Naive thymus-derived CD8-positive, alpha-beta T cell (primary cell): ENCODE measurements at regions not wholly inside any gene's neighbourhood (a gene's known extent, or its start where the extent isn't known, plus 50 kb on each side); places are given as distances from the start of the nearest gene placed in this dataset.

Source experiments
- ATAC-seq, 2 donors: fragments of 150-1000 bp; cut with Tn5 transposase in 1 of 2; sonication (Bioruptor Pico), chemical (Tn5 transposase) in 1 of 2; 1 replicate in 1 of 2; 2 replicates in 1 of 2; pipeline ENCODE4 v1.10.0; 2021; ENCODE audit warnings: mild to moderate bottlenecking in 2 of 2, moderate library complexity in 2 of 2
- POLR2A ChIA-PET: fragments of 350-600 bp; sonication (Branson Sonifier 250); formaldehyde crosslinking; loops from one replicate; lab custom pipeline; 2021; ENCODE audit warnings: antibody characterized with exemption; lab: Charles Lee
- DNase-seq, 10 donors: peaks; one replicate each; pipeline versions ENCODE4 v3.0.0 to v3.0.0-alpha.2; 2020 to 2022
- H3K27ac Mint-ChIP-seq, 10 donors: one replicate each; pipeline ENCODE4 v1.8.0; 2020 to 2022; ENCODE audit warnings: mild to moderate bottlenecking in 10 of 10, mixed read lengths in 10 of 10, moderate library complexity in 4 of 10, inconsistent platforms in 1 of 10
- H3K27me3 Mint-ChIP-seq, 5 donors: one replicate each; pipeline ENCODE4 v1.8.0; 2021 to 2022; ENCODE audit warnings: mixed read lengths in 5 of 5
- H3K36me3 Mint-ChIP-seq, 3 donors: one replicate each; pipeline ENCODE4 v1.8.0; 2020 to 2022; ENCODE audit warnings: mixed read lengths in 3 of 3, mild to moderate bottlenecking in 2 of 3, inconsistent platforms in 1 of 3
- H3K4me1 Mint-ChIP-seq, 4 donors: one replicate each; pipeline ENCODE4 v1.8.0; 2021 to 2022; ENCODE audit warnings: mixed read lengths in 4 of 4
- H3K4me3 Mint-ChIP-seq, 10 donors: one replicate each; pipeline ENCODE4 v1.8.0; 2020 to 2022; ENCODE audit warnings: mild to moderate bottlenecking in 10 of 10, mixed read lengths in 10 of 10, moderate library complexity in 6 of 10, inconsistent platforms in 1 of 10
- H3K9me3 Mint-ChIP-seq, 9 donors: one replicate each; pipeline ENCODE4 v1.8.0; 2020 to 2022; ENCODE audit warnings: mixed read lengths in 9 of 9, mild to moderate bottlenecking in 3 of 9, inconsistent platforms in 1 of 9, moderate library complexity in 1 of 9

DNA sequence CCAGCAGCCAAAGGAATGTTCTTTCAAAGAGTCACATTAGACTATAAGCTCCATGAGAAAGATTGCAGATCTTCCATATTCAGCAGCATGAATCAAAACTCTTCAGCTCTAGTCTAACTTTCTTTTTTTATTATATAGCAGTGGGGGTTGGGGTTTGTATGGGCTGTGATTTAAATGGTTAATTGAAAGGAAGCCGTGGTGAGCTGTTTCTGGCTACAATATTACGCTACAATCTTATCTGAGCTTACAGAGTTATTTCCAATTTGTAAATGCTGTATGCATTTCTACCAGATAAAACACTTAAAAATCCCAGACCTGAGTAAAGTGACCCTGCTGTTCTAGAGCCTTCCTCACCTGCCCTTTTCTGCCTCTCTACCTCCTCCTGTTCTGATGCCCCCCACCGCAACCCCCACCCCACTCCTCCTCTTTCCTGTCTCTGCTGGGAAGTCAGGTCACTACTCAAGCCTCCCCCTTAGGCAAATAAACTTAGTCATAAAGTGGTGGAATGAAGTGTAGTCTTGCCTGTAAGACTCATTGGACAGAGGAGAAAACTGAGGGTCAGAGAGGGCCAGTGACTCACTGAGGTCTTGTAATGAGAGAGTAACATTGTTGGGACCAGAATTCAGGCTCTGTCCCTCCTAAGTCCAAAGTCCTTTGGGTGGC is 1089.5 kb downstream of the BCL11B start:
- Mint-ChIP-seq H3K27me3 (no peaks in the 10 kb centered on the region), H3K4me3 (peak overlapping the region; percentile 29 to 76 (median 70)), H3K27ac (peak overlapping the region; percentile 95 to 100 (median 96)), H3K9me3 (peaks cover 0 to 9% (median 0%) of the 10 kb centered on the region in 9 donors), H3K4me1 (peaks cover 47 to 96% (median 90%) of the 10 kb centered on the region in 4 donors), H3K36me3 (peaks cover 0 to 4% (median 0%) of the 10 kb centered on the region in 3 donors)
- DNase-seq (peak in 1 of 10 donors; percentile 35), ATAC-seq (peak; percentile 9 to 44)
- POLR2A ChIA-PET, result interaction anchor here (0.5 to 23.8 kb wide), 11 partner anchors 10 to 1085 kb away, joined by 3 to 361 read pairs (median 4); partner anchors contain the start of gene BCL11B

DNA sequence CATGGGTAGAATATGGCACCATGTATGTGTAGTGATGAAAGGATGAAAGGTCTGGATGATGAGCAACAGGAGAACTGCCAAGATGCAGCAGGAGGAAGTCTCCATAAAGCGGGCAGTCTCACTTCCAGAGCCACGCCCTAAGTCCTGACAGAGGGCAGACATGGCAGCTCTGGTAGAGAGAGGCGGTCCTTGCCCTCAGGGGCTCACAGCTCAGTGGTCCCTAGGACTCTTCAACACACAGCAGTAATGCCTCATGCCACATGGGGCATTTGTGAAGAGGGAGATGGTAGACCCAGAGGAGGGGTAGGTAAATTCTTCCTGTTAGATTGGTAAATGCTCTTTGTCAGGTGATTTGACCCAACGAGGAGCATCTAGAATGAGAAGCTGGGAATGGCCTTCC is 1088.4 kb downstream of the BCL11B start:
- Mint-ChIP-seq H3K36me3 (peaks cover 0 to 3% (median 0%) of the 10 kb centered on the region in 3 donors), H3K9me3 (peaks cover 0 to 9% (median 0%) of the 10 kb centered on the region in 9 donors), H3K4me1 (peaks cover 48 to 98% (median 90%) of the 10 kb centered on the region in 4 donors), H3K4me3 (peak overlapping the region; percentile 5 to 83 (median 62)), H3K27me3 (no peaks in the 10 kb centered on the region), H3K27ac (peak overlapping the region; percentile 95 to 100 (median 96))
- POLR2A ChIA-PET, result interaction anchor here (1.0 to 23.8 kb wide), 8 partner anchors 8 to 1084 kb away, joined by 3 to 361 read pairs (median 96); partner anchors contain the start of gene BCL11B
- DNase-seq (no peak), ATAC-seq (no peak)

- POLR2A ChIA-PET, result interaction anchor here (0.6 to 23.8 kb wide), 8 partner anchors 9 to 1083 kb away, joined by 3 to 361 read pairs (median 96); partner anchors contain the start of gene BCL11B
- peaks cover 0 to 2% (median 0%) of the 10 kb centered on the region in 3 donors for H3K36me3 Mint-ChIP-seq
- ATAC-seq, result no peak
- peak overlapping the region; percentile 48 to 76 (median 67) for H3K4me3 Mint-ChIP-seq
- no peaks in the 10 kb centered on the region for H3K27me3 Mint-ChIP-seq
- H3K9me3 Mint-ChIP-seq, result peaks cover 0 to 9% (median 0%) of the 10 kb centered on the region in 9 donors
- peaks cover 53 to 98% (median 94%) of the 10 kb centered on the region in 4 donors for H3K4me1 Mint-ChIP-seq
- no peak for DNase-seq
- H3K27ac Mint-ChIP-seq, result peak overlapping the region; percentile 95 to 100 (median 96)
Measured at GRCh38 chr14:98184457-98184856, 1087.5 kb downstream of the BCL11B start.

- H3K4me1 Mint-ChIP-seq, result peaks cover 55 to 98% (median 94%) of the 10 kb centered on the region in 4 donors
- ATAC-seq (no peak), DNase-seq (no peak)
- H3K27me3 Mint-ChIP-seq, result no peaks in the 10 kb centered on the region
- H3K4me3 Mint-ChIP-seq, result peak overlapping the region; percentile 48 to 76 (median 67)
- H3K9me3 Mint-ChIP-seq, result peaks cover 0 to 9% (median 0%) of the 10 kb centered on the region in 9 donors
- POLR2A ChIA-PET, result interaction anchor here (1.0 to 23.8 kb wide), 9 partner anchors 9 to 1083 kb away, joined by 3 to 361 read pairs (median 51); partner anchors contain the start of gene BCL11B
- H3K36me3 Mint-ChIP-seq, result no peaks in the 10 kb centered on the region
- H3K27ac Mint-ChIP-seq, result peak overlapping the region; percentile 95 to 100 (median 96)
Measured at GRCh38 chr14:98185036-98185435, 1087.0 kb downstream of the BCL11B start.

DNA sequence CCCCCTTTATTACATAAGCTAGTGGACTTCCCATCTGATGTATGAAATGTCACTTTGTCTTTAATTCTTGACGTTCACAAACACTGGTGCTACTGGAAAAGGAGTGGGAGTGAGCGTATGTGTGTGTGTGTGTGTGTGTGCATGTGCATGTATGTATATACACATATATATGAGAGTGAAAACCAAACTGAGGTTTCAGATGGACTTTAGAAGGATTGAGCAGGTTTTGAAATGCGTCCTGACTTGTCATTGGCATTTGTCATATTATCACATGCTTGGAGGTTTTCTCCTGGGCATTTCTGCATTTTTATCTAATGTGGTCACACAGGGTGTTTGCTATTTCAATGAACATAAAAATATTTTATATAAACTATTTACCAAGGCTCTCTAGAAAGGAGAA is 1085.9 kb downstream of the BCL11B start:
- Mint-ChIP-seq H3K36me3 (no peaks in the 10 kb centered on the region), H3K4me3 (peak overlapping the region in 9 of 10 donors; percentile 8 to 75 (median 67)), H3K27ac (peak overlapping the region; percentile 95 to 100 (median 96))

GRCh38 chr14:98187281-98187680 is 1084.7 kb downstream of the BCL11B start:
- Mint-ChIP-seq H3K27ac (peak overlapping the region; percentile 95 to 100 (median 98)), H3K4me3 (peak overlapping the region in 9 of 10 donors; percentile 31 to 79 (median 62)), H3K4me1 (peaks cover 62 to 100% (median 99%) of the 10 kb centered on the region in 4 donors), H3K36me3 (no peaks in the 10 kb centered on the region), H3K27me3 (no peaks in the 10 kb centered on the region), H3K9me3 (peaks cover 0 to 9% (median 0%) of the 10 kb centered on the region in 9 donors)
- DNase-seq, result peak in 1 of 10 donors; percentile 35
- POLR2A ChIA-PET, result interaction anchor here (0.6 to 23.8 kb wide), 11 partner anchors 11 to 1080 kb away, joined by 3 to 361 read pairs (median 10); partner anchors contain the start of gene BCL11B
- ATAC-seq, result no peak

More for the DNA sequence above, 1085.9 kb downstream of the BCL11B start:
- peaks cover 0 to 9% (median 0%) of the 10 kb centered on the region in 9 donors for H3K9me3 Mint-ChIP-seq
- no peak for DNase-seq
- H3K27me3 Mint-ChIP-seq, result no peaks in the 10 kb centered on the region
- peaks cover 61 to 100% (median 98%) of the 10 kb centered on the region in 4 donors for H3K4me1 Mint-ChIP-seq
- POLR2A ChIA-PET, result interaction anchor here (1.4 to 23.8 kb wide), 7 partner anchors 9 to 1081 kb away, joined by 5 to 361 read pairs (median 142); partner anchors contain the start of gene BCL11B
- ATAC-seq, result no peak

DNA sequence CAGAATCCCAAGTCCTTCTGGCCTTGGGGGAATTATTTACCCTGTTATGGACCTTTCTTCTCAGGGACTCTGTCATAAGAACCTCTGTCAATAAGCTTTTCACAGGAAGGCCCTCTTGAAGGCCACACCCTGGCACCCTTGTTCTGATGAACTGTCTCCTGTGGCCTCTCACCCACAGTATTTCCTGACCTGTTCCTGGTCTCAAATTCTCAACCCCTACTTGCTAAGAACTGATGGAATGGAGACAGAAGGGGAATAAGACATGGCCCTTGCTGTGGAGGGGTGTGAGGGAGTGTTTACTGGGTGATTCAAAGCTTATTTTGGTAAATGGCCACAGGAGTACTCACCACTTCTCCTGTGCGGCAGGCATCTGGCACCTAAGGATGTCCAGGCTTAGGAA is 1082.9 kb downstream of the BCL11B start:
- POLR2A ChIA-PET, result interaction anchor here (0.7 to 23.8 kb wide), 14 partner anchors 11 to 1079 kb away, joined by 3 to 361 read pairs (median 8); partner anchors contain the start of gene BCL11B
- H3K36me3 Mint-ChIP-seq, result no peaks in the 10 kb centered on the region
- no peaks in the 10 kb centered on the region for H3K9me3 Mint-ChIP-seq
- DNase-seq (peak in 2 of 10 donors; percentile 48), ATAC-seq (peak; percentile 24 to 26)
- peak overlapping the region; percentile 95 to 100 (median 98) for H3K27ac Mint-ChIP-seq
- peaks cover 62 to 99% (median 97%) of the 10 kb centered on the region in 4 donors for H3K4me1 Mint-ChIP-seq
- peak overlapping the region; percentile 58 to 85 (median 70) for H3K4me3 Mint-ChIP-seq
- no peaks in the 10 kb centered on the region for H3K27me3 Mint-ChIP-seq

DNA sequence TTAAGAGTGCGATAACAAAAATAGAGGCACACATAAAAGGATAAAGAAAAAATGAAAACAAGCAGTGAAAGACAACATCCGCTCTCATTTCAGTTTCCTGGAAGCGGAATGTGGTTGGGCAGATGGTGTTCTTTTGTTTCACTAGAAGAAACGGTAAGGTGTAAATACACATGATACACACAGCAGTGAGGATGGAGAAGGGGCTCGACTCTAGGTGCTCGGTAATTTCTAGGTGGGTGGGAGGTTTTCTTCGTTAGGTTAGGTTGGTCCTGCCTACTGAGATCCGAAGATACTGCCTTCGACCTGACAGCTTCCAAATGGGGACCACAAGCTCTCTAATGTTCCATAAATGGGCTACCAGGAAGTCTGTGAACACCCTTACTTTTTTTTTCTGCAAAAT is 1082.5 kb downstream of the BCL11B start:
- Mint-ChIP-seq H3K4me3 (peak overlapping the region; percentile 58 to 85 (median 70)), H3K27me3 (no peaks in the 10 kb centered on the region), H3K36me3 (no peaks in the 10 kb centered on the region), H3K9me3 (no peaks in the 10 kb centered on the region), H3K27ac (peak overlapping the region; percentile 95 to 100 (median 98)), H3K4me1 (peaks cover 65 to 99% (median 97%) of the 10 kb centered on the region in 4 donors)
- peak in 9 of 10 donors; percentile 53 to 89 (median 69) for DNase-seq
- POLR2A ChIA-PET, result interaction anchor here (0.8 to 23.8 kb wide), 18 partner anchors 8 to 1078 kb away, joined by 3 to 361 read pairs (median 6); partner anchors contain the start of gene BCL11B
- peak; percentile 82 to 88 for ATAC-seq

- no peaks in the 10 kb centered on the region for H3K36me3 Mint-ChIP-seq
- POLR2A ChIA-PET, result interaction anchor here (0.6 to 23.8 kb wide), 18 partner anchors 9 to 1078 kb away, joined by 3 to 361 read pairs (median 6); partner anchors contain the start of gene BCL11B
- peak overlapping the region; percentile 95 to 100 (median 98) for H3K27ac Mint-ChIP-seq
- ATAC-seq, result peak; percentile 12 to 22
- no peak for DNase-seq
- H3K4me3 Mint-ChIP-seq, result peak overlapping the region; percentile 58 to 85 (median 70)
- no peaks in the 10 kb centered on the region for H3K27me3 Mint-ChIP-seq
- H3K4me1 Mint-ChIP-seq, result peaks cover 65 to 99% (median 97%) of the 10 kb centered on the region in 4 donors
- no peaks in the 10 kb centered on the region for H3K9me3 Mint-ChIP-seq
Measured at GRCh38 chr14:98189944-98190343, 1082.1 kb downstream of the BCL11B start.

DNA sequence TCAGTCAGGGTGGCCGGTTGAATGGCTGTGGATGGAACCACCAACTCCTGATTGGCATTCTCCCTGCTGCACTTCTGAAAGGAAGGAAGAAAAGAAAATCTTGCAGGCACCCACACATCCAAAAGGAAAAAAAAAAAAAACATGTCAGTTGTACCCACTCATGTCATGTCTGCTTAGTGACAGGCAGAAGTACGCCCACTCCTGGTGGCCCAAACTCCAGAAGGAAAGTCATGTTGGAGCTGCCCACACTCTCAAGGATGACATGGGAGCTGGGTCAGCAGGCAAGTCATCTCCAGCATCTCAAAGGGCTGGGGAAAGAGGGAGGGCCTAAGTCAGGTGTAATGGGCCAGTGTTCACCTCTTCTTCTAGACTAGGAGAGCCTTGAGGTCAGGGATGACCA is 1079.1 kb downstream of the BCL11B start:
- no peaks in the 10 kb centered on the region for H3K36me3 Mint-ChIP-seq
- no peaks in the 10 kb centered on the region for H3K9me3 Mint-ChIP-seq
- peak overlapping the region; percentile 88 to 100 (median 96) for H3K27ac Mint-ChIP-seq
- ATAC-seq (no peak), DNase-seq (no peak)
- POLR2A ChIA-PET, result interaction anchor here (0.7 to 23.8 kb wide), 7 partner anchors 9 to 1075 kb away, joined by 3 to 361 read pairs (median 142); partner anchors contain the start of gene BCL11B
- peak overlapping the region in 8 of 10 donors; percentile 37 to 76 (median 57) for H3K4me3 Mint-ChIP-seq
- H3K27me3 Mint-ChIP-seq, result no peaks in the 10 kb centered on the region
- H3K4me1 Mint-ChIP-seq, result peaks cover 61 to 99% (median 96%) of the 10 kb centered on the region in 4 donors

GRCh38 chr14:98194821-98195220 is 1077.2 kb downstream of the BCL11B start:
- H3K9me3 Mint-ChIP-seq, result no peaks in the 10 kb centered on the region
- peak overlapping the region; percentile 89 to 100 (median 96) for H3K27ac Mint-ChIP-seq
- peaks cover 66 to 99% (median 96%) of the 10 kb centered on the region in 4 donors for H3K4me1 Mint-ChIP-seq
- no peaks in the 10 kb centered on the region for H3K27me3 Mint-ChIP-seq
- DNase-seq (no peak), ATAC-seq (no peak)
- POLR2A ChIA-PET, result interaction anchor here (1.1 to 23.8 kb wide), 8 partner anchors 9 to 1073 kb away, joined by 3 to 361 read pairs (median 80); partner anchors contain the start of gene BCL11B
- peak overlapping the region in 4 of 10 donors; percentile 76 to 82 (median 78) for H3K4me3 Mint-ChIP-seq
- H3K36me3 Mint-ChIP-seq, result no peaks in the 10 kb centered on the region

GRCh38 chr14:98195256-98195655 is 1076.7 kb downstream of the BCL11B start:
- H3K27ac Mint-ChIP-seq, result peak overlapping the region; percentile 89 to 100 (median 96)
- ATAC-seq, result no peak
- no peaks in the 10 kb centered on the region for H3K36me3 Mint-ChIP-seq
- no peaks in the 10 kb centered on the region for H3K27me3 Mint-ChIP-seq
- POLR2A ChIA-PET, result interaction anchor here (0.7 to 23.8 kb wide), 13 partner anchors 10 to 1072 kb away, joined by 3 to 343 read pairs (median 4); partner anchors contain the start of gene BCL11B
- peak overlapping the region; percentile 49 to 82 (median 76) for H3K4me3 Mint-ChIP-seq
- no peaks in the 10 kb centered on the region for H3K9me3 Mint-ChIP-seq
- DNase-seq, result no peak
- H3K4me1 Mint-ChIP-seq, result peaks cover 65 to 99% (median 96%) of the 10 kb centered on the region in 4 donors
